ENCODE measurements at regions not wholly inside any gene's neighbourhood (a gene's known extent, or its start where the extent isn't known, plus 50 kb on each side); places are given as distances from the start of the nearest gene placed in this dataset.

DNA sequence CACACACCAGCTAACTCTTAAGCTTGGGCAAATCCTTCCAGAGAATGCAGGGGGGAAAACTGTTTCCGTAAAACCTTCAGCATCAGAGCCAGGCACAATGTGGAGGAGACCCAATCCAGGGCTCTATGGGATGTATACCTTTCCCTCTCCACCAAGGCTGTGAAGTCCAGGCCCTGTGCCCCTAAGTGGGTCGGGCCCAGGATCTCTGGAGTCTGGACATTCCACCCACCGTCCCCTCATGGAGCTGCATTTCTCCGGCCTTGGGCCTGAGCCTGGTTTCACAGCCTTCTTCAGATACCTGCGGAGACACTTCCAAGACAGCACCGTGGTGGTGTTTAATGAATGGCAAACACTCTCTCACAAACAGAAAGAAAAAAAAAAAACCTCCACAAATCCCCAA, 186.2 kb downstream of the URI1 start:
- TF ChIP-seq CTCF (IDR thresholded peaks at IDR 0.05; ENCODE audit: unreplicated experiment) = no peak
- DNase-seq (ENCODE audit: low spot score in 2 of 2, unreplicated experiment in 2 of 2) = no peak
- H3K36me3 Mint-ChIP-seq = no peaks in the 10 kb centered on the region
- H3K9me3 Mint-ChIP-seq = no peaks in the 10 kb centered on the region
- no peaks in the 10 kb centered on the region for H3K4me1 Mint-ChIP-seq
- H3K27me3 Mint-ChIP-seq (ENCODE audit: low read depth) = no peaks in the 10 kb centered on the region
- no peak overlapping the region for H3K4me3 Mint-ChIP-seq
- no peak overlapping the region for H3K27ac Mint-ChIP-seq

DNA sequence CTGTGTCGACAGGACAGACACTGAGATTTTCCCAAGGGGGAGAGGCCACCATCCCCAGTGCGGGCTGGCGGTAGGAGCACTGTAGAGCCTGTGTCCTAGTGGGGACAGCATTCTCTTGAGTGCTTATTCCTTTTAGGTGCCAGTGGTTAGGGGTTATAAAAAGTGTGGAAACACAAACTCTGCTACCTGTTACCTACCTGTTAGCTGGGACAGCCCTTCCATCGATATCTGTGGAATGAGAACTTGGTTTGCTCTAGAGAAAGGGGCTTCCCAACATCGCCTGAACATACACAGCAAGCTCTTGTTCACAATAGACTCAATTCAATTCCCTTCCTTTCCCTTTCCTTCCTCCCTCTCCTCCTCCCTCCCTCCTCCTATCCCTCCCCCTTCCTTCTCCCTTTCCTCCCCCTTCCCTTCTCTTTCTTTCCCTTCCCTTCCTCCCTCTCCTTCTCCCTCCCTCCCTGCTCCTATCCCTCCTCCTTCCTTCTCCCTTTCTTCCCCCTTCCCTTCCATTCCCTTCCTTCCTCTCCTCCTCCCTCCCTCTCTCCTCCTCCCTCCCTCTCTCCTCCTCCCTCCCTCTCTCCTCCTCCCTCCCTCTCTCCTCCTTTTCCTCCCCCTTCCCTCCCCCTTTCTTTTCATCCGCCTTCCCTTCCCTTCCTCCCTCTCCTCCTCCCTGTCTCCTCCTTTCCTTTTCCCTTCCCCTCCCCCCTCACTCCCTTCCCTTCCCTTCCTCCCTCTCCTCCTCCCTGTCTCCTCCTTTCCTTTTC, 188.5 kb downstream of the URI1 start:
- no peak for DNase-seq (ENCODE audit: low spot score in 2 of 2, unreplicated experiment in 2 of 2)
- H3K9me3 Mint-ChIP-seq = no peaks in the 10 kb centered on the region
- no peaks in the 10 kb centered on the region for H3K4me1 Mint-ChIP-seq
- H3K27me3 Mint-ChIP-seq (ENCODE audit: low read depth) = no peaks in the 10 kb centered on the region
- H3K4me3 Mint-ChIP-seq = no peak overlapping the region
- H3K36me3 Mint-ChIP-seq = no peaks in the 10 kb centered on the region
- H3K27ac Mint-ChIP-seq = no peak overlapping the region
- TF ChIP-seq CTCF (IDR thresholded peaks at IDR 0.05; ENCODE audit: unreplicated experiment) = no peak

- H3K27ac Mint-ChIP-seq = no peak overlapping the region
- no peaks in the 10 kb centered on the region for H3K9me3 Mint-ChIP-seq
Measured at GRCh38 chr19:30131246-30131645, 189.2 kb downstream of the URI1 start.

DNA sequence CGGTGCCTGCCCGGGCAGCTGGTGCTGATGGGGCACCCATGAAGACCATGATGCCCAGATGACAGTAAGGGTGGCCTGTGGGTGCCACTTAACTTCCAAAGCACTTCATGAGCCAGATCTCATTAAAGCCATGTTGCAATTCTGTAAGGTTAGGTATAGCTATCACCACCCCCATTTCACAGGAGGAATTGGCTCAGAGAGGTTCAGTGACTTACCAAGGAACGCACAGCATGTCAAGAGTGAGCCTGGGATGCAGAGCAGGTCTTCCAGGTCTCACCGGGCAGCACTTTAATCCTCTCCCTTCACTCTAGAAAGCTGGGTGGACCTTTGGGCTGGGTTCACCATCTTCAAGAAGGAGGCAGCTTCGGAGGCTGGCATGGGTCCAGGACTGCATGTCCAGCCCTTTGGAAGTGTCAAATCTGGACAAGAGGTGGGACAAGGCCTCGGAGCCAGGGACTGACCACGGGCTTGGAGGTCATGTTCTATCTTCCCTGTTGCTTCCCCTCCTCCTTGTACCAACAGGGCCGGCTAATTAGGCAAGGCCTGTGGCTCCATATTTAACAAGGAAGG, 189.8 kb downstream of the URI1 start:
- no peaks in the 10 kb centered on the region for H3K27me3 Mint-ChIP-seq (ENCODE audit: low read depth)

More at GRCh38 chr19:30131246-30131645, 189.2 kb downstream of the URI1 start:
- peaks cover 2% of the 10 kb centered on the region for H3K4me1 Mint-ChIP-seq
- no peak overlapping the region for H3K4me3 Mint-ChIP-seq
- no peak for DNase-seq (ENCODE audit: low spot score in 2 of 2, unreplicated experiment in 2 of 2)
- H3K27me3 Mint-ChIP-seq (ENCODE audit: low read depth) = no peaks in the 10 kb centered on the region
- H3K36me3 Mint-ChIP-seq = no peaks in the 10 kb centered on the region
- no peak for TF ChIP-seq CTCF (IDR thresholded peaks at IDR 0.05; ENCODE audit: unreplicated experiment)

GRCh38 chr19:30132343-30133075, 190.5 kb downstream of the URI1 start:
- no peaks in the 10 kb centered on the region for H3K9me3 Mint-ChIP-seq
- no peak overlapping the region for H3K27ac Mint-ChIP-seq
- no peaks in the 10 kb centered on the region for H3K27me3 Mint-ChIP-seq (ENCODE audit: low read depth)
- no peak for TF ChIP-seq CTCF (IDR thresholded peaks at IDR 0.05; ENCODE audit: unreplicated experiment)
- no peak overlapping the region for H3K4me3 Mint-ChIP-seq
- peaks cover 13% of the 10 kb centered on the region for H3K4me1 Mint-ChIP-seq
- no peaks in the 10 kb centered on the region for H3K36me3 Mint-ChIP-seq
- DNase-seq (ENCODE audit: low spot score in 2 of 2, unreplicated experiment in 2 of 2) = no peak

More for the DNA sequence above, 189.8 kb downstream of the URI1 start:
- no peak for TF ChIP-seq CTCF (IDR thresholded peaks at IDR 0.05; ENCODE audit: unreplicated experiment)
- Mint-ChIP-seq H3K36me3 (no peaks in the 10 kb centered on the region), H3K4me1 (peaks cover 8% of the 10 kb centered on the region), H3K27ac (no peak overlapping the region), H3K4me3 (no peak overlapping the region), H3K9me3 (no peaks in the 10 kb centered on the region)
- DNase-seq (ENCODE audit: low spot score in 2 of 2, unreplicated experiment in 2 of 2) = no peak

All from mesothelial cell of epicardium (in vitro differentiated cells).